NT2/D1 (cell line): ENCODE measurements at regions not wholly inside any gene's neighbourhood (a gene's known extent, or its start where the extent isn't known, plus 50 kb on each side); places are given as distances from the start of the nearest gene placed in this dataset.

ENCODE experiments used
- DNase-seq: peaks from one replicate; pipeline ENCODE4 v3.0.0-alpha.2; 2011; ENCODE audit warnings: low read depth, low spot score
- H3K27me3 ChIP-seq: 2 replicates; pipeline ENCODE4 v1.6.0; 2011; ENCODE audit warnings: mild to moderate bottlenecking; ENCODE audit not compliant: insufficient read length, insufficient read depth
- H3K36me3 ChIP-seq: 2 replicates; pipeline ENCODE4 v1.6.1; 2011; ENCODE audit warnings: mild to moderate bottlenecking, low read length, mixed read lengths; ENCODE audit not compliant: insufficient read depth, insufficient read length
- H3K4me1 ChIP-seq: 2 replicates; pipeline ENCODE4 v1.5.1; 2011; ENCODE audit not compliant: insufficient read depth, insufficient read length
- H3K4me3 ChIP-seq: 2 replicates; pipeline ENCODE4 v1.5.1; 2011; ENCODE audit warnings: low read depth; ENCODE audit not compliant: insufficient read length
- H3K9ac ChIP-seq: 2 replicates; pipeline ENCODE4 v1.6.0; 2011; ENCODE audit warnings: low read depth; ENCODE audit not compliant: insufficient read length
- H3K9me3 ChIP-seq: 2 replicates; pipeline ENCODE4 v1.5.1; 2011; ENCODE audit warnings: mild to moderate bottlenecking, low read length; ENCODE audit not compliant: insufficient read depth
- SUZ12 ChIP-seq: IDR thresholded peaks from 2 replicates; pipeline ENCODE4 v1.6.1; 2011; ENCODE audit not compliant: insufficient read length, insufficient read depth; ENCODE audit errors: extremely low read depth
- YY1 ChIP-seq: IDR thresholded peaks from 2 replicates; pipeline ENCODE4 v1.6.1; 2011; ENCODE audit not compliant: insufficient read length, insufficient read depth
- ZNF274 ChIP-seq: IDR thresholded peaks from 2 replicates; pipeline ENCODE4 v1.6.1; 2011; ENCODE audit warnings: mild to moderate bottlenecking, low read depth, low read length

DNA sequence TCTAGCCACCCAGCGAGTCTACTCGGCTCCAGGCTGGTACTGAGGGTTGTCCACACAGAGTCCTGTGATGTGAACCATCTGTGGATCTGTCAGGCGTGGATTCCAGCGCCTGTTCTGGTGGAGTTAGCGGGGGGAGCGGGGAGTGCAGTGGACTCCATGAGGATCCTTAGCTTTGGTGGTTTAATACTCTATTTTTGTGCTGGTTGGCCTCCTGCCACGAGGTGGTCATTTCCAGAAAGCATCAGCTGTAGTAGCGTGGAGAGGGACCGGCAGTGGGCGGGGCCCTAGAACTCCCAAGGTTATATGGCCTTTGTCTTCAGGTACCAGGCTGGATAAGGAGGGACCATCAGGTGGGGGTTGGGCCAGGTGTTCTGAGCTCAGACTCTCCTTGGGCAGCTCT is 446.5 kb downstream of the EDEM1 start:
- no peak overlapping the region for H3K4me3 ChIP-seq
- H3K36me3 ChIP-seq: no peaks in the 10 kb centered on the region
- H3K9ac ChIP-seq: no peak overlapping the region

DNA sequence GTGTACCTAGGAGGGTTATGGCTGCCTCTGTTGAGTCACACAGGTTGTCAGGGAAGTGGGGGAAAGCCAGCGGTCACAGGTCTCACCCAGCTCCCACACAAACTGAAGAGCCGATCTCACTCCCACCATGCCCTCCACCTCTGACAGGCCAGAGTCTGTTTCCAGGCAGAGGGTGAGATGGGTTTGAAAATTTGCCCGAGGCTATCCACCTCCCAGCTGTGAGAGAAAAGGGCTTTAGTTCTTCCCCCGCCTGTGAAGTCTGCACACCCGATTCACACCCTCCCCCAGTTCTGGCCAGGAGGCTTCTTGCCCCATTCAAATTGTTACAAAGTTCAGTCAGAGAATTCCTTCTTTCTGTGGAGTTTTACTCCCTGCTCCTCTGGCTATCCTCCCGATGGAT is 446.9 kb downstream of the EDEM1 start:
- peak; percentile 43 for DNase-seq
- TF ChIP-seq SUZ12 (no peak), YY1 (no peak), ZNF274 (no peak)
- H3K36me3 ChIP-seq: no peaks in the 10 kb centered on the region
- peaks cover 16% of the 10 kb centered on the region for H3K9me3 ChIP-seq
- H3K4me3 ChIP-seq: no peak overlapping the region
- H3K4me1 ChIP-seq: no peaks in the 10 kb centered on the region
- no peaks in the 10 kb centered on the region for H3K27me3 ChIP-seq
- peak overlapping the region; percentile 39 for H3K9ac ChIP-seq

More for the DNA sequence above, 446.5 kb downstream of the EDEM1 start:
- no peak for DNase-seq
- Histone ChIP-seq H3K9me3 (peaks cover 12% of the 10 kb centered on the region), H3K27me3 (no peaks in the 10 kb centered on the region), H3K4me1 (no peaks in the 10 kb centered on the region)
- TF ChIP-seq YY1 (no peak), ZNF274 (no peak), SUZ12 (no peak)

DNA sequence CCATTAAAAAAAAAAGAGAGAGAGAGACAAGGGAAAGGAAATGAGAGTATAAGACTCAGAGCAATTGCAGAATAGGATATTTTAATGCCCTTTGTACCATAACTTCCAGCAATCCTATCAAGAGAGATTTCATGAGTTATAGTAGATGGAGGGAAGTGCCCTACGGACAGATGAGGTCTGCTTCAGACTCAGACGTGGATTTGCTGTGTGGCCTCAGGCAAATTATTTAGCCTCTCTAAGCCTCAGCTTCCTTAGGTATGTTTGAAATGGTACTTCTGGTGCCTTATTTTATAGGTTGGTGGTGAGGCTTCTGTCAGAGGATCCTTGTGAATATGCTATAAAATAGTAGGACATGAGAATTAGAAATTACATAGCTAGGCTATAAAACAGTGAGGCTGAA is 448.2 kb downstream of the EDEM1 start:
- Histone ChIP-seq H3K4me3 (no peak overlapping the region), H3K9me3 (peaks cover 16% of the 10 kb centered on the region), H3K4me1 (no peaks in the 10 kb centered on the region), H3K36me3 (no peaks in the 10 kb centered on the region), H3K9ac (no peak overlapping the region), H3K27me3 (no peaks in the 10 kb centered on the region)
- TF ChIP-seq SUZ12: no peak
- TF ChIP-seq ZNF274: no peak
- no peak for TF ChIP-seq YY1
- DNase-seq: no peak

DNA sequence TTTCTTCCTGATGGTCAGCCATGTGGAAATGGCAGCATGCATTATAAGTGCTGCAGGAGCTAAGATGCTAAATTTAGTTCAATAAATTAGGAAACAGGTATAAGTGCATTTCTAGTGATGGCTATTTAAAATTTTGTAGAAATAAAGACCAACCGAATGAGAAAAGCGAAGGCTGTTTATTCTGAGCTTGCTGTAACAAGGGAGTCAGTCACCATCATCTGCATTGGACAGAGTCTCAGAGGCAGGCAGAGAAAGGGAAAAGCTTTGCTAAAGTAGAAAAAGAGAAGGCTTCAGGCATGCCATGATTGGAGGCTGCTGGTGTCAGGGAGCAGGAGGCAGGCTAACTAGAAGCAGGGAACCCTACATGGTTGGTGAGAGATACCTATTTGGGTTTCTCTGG is 451.0 kb downstream of the EDEM1 start:
- TF ChIP-seq ZNF274: no peak
- TF ChIP-seq YY1: no peak
- TF ChIP-seq SUZ12: no peak
- no peaks in the 10 kb centered on the region for H3K4me1 ChIP-seq
- no peak overlapping the region for H3K9ac ChIP-seq
- no peaks in the 10 kb centered on the region for H3K27me3 ChIP-seq
- no peaks in the 10 kb centered on the region for H3K36me3 ChIP-seq
- no peak for DNase-seq
- H3K4me3 ChIP-seq: no peak overlapping the region
- H3K9me3 ChIP-seq: peaks cover 16% of the 10 kb centered on the region

DNA sequence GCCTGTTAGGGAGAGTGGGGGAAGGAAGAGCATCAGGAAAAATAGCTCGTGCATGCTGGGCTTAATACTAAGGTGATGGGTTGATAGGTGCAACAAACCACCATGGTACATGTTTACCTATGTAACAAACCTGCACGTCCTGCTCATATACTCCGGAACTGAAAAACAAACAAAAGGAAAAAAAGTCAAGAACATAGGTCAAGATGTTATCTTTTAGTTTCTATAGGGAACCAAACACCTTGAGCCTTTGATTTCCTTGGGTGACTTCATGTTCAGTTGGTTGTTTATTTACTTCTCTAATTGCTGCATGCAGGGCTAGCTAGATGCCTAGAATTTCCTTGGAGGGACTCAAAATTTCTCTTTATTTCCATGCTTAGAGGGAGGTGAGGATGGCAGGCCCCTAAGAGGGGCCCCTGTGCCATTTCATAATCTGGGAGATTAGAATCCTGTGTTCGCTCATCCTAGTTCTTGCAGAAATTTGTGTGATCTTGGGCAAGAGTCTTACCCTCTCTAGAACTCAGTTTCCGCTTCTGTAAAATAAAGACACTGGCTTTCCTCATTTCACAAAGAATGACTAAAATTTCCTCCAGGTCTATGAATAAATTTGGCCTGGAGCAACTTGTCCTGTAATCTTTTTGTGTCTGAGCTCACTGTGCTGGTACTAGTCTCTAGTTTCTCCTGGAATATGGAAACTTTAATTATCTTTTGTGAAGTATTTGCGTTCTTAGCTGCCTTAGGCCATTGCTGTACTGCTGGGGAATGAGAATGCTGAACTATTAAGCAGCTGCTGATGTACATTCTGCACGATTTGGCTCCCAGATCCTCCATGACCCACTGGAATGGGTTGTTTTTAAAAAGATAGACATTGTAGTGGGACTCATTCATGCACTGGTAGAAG is 457.5 kb downstream of the EDEM1 start:
- no peak overlapping the region for H3K4me3 ChIP-seq
- H3K9me3 ChIP-seq: no peaks in the 10 kb centered on the region
- no peak for DNase-seq
- no peaks in the 10 kb centered on the region for H3K27me3 ChIP-seq
- TF ChIP-seq SUZ12 (no peak), YY1 (no peak), ZNF274 (no peak)
- no peak overlapping the region for H3K9ac ChIP-seq
- no peaks in the 10 kb centered on the region for H3K4me1 ChIP-seq
- no peaks in the 10 kb centered on the region for H3K36me3 ChIP-seq

DNA sequence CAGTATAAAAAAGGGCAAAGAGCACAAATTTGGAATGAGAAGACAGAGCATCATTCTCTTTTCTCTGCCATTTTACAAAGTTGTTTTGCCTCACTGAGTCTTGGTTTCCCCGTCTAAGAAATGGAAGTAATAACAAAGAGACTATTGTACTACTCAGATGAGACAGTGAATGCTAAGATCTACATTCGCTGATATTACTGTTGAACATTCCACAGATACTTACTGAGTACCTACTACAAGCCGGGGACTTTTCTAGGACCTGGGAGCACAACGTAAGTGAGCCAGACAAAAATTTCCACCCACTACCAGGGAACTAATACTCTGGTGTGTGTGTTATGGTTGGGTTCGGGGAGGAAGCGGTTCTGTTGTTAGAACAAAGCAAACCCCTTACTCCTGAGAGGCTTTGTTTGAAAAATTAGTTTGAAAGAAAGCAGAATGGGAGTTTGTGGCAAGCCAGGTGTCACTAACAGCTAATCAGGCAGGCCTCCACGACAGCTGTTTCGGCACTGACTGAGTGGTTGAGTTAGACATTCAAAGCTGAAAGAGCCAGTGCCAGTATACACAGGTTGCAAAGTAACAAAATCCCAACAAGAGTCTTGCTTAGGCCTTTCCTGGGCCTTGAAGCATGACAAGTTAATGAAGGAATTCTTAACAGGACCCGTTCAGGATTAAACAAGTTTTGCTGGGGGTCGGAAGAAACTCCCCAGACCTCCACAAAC is 458.3 kb downstream of the EDEM1 start:
- Histone ChIP-seq H3K9ac (no peak overlapping the region), H3K36me3 (no peaks in the 10 kb centered on the region), H3K4me1 (no peaks in the 10 kb centered on the region), H3K4me3 (no peak overlapping the region), H3K9me3 (no peaks in the 10 kb centered on the region), H3K27me3 (no peaks in the 10 kb centered on the region)
- DNase-seq: no peak
- TF ChIP-seq SUZ12: no peak
- no peak for TF ChIP-seq ZNF274
- no peak for TF ChIP-seq YY1

DNA sequence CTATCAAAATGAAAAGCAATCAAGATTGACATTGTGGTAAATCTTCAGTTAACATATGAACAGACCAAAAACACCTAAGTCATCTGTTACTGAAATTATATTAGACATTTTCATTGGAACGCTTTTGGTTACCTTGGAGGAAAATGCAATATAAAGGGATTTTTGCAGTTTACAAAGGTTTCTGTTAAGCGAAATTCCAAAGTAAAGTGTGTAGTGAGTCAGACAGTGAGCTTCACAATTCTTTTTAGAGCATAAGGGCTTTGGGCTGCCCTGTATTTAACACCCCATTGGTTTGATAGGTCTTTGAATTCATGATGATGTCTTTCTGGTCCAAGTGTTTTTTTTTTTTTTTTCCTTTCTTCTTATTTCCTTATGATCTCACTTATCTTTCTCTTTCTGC is 462.8 kb downstream of the EDEM1 start:
- no peak for DNase-seq
- Histone ChIP-seq H3K27me3 (no peaks in the 10 kb centered on the region), H3K36me3 (no peaks in the 10 kb centered on the region), H3K9ac (no peak overlapping the region), H3K4me3 (no peak overlapping the region), H3K4me1 (no peaks in the 10 kb centered on the region), H3K9me3 (no peaks in the 10 kb centered on the region)
- TF ChIP-seq ZNF274 (no peak), SUZ12 (no peak), YY1 (no peak)
